ENCODE measurements at regions not wholly inside any gene's neighbourhood (a gene's known extent, or its start where the extent isn't known, plus 50 kb on each side); places are given as distances from the start of the nearest gene placed in this dataset.

- TF ChIP-seq CTCF (IDR thresholded peaks at IDR 0.05), result no peak
- no peak for TF ChIP-seq EP300 (IDR thresholded peaks at IDR 0.05; ENCODE audit: low read depth)
- no peak for TF ChIP-seq POLR2A (IDR thresholded peaks at IDR 0.05)
- TF ChIP-seq POLR2AphosphoS5 (IDR thresholded peaks at IDR 0.05), result no peak
Measured at GRCh38 chr7:118052336-118052735, 131.6 kb upstream of the LSM8 start.
